GM19025 (cell line): ENCODE measurements at regions not wholly inside any gene's neighbourhood (a gene's known extent, or its start where the extent isn't known, plus 50 kb on each side); places are given as distances from the start of the nearest gene placed in this dataset.

Experiments
- ATAC-seq: cut with Tn5 transposase; IDR thresholded peaks from one replicate; pipeline ENCODE4 v1.9.1; 2021; ENCODE audit warnings: mild to moderate bottlenecking, low read depth, moderate library complexity; ENCODE audit not compliant: unreplicated experiment

DNA sequence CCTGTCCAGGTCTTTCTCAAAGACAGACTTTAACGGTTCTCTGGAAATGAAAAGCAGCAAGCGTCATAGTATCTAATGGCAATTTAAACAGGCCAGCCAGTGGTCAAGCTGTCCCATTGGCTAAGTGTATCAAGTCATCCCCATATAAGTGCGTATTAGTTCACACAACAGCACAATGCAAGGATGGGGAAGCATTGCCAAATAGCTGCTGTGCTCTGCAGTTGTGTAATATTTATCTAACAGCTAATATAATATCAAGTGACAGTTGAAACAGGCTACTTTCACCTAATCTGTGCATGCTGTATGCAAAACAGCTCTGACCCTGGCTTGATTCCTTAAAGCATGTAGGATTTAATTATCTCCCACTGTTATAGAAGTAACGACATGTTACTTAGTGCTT, 134.8 kb upstream of the PPARGC1A start:
- ATAC-seq, result no peak

DNA sequence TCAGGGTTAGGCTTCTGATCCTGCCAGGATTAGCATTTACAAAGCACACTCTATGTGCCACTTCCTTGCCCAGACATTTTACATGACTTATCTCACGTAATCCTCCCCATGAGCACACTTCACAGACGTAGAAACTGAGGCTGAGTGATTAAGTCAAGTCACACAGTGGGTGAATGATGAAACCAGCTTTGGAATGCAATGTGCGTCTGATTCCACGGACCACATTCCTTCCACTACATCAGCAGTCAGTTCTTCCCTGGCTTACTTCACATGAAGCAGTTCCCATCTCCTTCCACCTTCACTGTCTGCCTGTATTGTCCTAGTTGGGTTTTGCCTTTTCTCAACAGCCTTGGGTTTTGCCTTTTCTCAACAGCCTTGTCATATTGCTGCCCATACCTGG, 134.3 kb upstream of the PPARGC1A start:
- no peak for ATAC-seq

DNA sequence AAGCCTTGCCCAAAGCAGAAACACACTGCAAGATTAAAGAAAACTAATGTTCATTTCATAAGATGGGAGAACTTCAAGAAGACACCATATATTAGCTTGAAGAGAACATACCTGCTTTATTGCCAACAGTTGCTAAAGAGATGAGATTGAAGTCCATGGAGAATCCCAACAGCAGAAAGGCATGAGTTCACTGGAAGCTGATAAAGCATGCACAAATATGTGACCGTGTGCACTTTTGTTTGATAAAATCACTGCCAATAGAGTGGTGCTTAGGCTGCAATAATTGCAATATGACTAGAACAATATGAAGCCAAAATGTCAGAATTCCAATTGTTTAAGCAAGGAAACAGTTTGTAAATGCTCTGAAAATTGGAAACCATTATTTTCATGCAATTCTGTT, 125.9 kb upstream of the PPARGC1A start:
- ATAC-seq, result no peak

DNA sequence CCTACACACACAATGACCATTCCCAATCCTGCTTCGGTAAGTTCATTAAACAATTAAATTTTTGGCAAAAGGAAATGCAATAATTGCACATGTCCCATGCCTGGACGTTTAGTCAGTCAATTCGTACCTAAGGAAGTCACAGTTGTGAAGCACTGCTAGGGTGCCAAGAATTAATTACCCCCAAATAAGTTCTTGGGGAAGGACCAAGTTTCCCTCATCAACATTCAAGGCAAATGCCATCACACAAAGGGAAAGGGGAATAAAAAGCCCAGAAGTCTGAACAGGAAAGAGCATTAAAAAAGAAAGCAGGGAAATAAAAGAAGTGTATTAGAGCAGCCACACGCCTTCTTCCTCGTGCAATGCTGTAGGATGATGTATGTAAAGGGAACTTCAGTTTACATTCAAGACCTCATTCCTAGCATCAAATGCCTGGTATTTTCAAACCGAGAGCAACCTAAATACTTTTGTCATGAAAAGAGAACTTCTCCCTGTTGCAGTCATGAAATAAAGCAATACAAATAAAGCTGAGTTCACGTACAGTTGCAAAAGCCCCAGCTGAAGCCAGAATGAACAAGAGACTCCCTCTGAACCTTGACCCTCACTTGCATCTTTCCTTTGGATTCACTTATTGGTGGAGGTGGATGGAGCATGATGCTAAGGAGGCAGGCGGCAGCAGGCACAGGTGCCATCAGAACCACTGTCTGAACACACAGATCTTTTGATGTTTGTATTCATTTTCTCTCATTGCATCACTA, 124.0 kb upstream of the PPARGC1A start:
- ATAC-seq, result no peak

DNA sequence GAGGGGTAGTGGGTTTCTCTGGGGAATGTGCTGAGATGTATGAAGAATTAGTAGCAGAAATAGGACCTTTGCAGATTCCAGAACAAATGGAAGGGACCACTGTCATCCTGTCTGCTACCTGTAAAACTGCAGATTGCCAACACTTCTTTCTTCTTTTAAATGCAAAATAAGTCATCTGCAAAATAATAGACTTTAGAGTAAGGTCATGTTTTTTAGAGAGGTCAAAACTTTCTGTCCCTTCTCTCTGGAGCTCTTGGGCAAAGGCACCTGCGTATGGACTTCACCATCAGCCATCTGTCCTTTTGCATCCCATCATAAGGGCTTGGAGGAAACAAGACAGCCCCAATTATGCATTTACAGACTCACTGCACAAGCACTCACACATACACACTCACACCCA, 121.1 kb upstream of the PPARGC1A start:
- ATAC-seq, result no peak

DNA sequence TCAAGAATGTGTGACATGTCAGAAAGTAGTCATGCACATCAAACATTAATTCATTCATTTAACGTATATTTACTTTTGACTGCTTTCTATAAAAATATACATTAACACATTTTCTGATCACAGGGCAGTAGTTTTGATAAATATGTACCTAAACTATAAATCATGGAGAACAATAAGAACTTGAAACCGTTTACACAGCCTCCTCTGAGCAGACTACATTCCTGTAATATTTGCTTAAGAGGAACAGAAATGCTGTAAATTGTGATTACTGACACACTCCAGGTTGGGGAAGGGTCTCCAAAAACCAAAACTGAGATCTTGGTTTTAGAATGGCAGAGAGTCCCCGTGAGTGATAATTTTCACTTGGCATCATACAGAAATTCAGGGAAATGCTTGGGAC, 120.7 kb upstream of the PPARGC1A start:
- no peak for ATAC-seq

DNA sequence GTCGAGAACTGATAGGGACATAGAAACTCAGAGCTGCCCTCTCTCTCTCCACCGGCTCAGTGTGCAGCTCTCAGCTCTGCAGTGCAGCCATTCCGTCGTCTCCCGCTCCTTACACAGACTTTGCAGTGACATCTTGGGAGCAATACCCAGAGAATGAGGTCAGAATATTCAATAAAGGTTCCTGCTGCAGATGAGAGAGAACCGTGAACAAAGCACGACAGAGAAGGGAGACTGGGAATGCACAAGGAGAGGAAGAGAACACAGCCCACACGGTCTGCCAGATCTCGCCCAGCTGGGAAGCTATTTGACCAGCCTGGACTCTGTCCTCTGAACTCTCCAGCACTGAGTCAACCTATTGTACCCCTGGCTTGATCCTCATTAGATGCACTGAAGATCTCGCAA, 118.0 kb upstream of the PPARGC1A start:
- ATAC-seq, result no peak

DNA sequence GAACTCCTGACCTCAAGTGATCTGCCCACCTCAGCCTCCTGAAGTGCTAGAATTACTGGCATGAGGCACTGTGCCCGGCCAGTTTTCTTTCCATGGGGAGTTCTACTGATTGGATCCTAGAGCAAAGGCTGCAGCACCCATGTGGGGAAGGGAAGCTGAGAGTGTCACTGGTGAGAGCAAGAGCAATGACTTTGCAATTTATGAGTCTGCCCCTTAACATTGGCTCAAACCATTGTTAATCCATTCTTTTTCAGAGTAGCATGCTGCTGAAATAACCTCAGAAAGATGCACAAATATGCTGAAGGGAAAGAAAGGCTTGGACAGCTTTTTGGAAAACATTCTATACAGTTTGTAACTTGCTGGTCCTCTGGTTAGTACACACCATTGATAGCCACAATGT, 116.4 kb upstream of the PPARGC1A start:
- no peak for ATAC-seq

DNA sequence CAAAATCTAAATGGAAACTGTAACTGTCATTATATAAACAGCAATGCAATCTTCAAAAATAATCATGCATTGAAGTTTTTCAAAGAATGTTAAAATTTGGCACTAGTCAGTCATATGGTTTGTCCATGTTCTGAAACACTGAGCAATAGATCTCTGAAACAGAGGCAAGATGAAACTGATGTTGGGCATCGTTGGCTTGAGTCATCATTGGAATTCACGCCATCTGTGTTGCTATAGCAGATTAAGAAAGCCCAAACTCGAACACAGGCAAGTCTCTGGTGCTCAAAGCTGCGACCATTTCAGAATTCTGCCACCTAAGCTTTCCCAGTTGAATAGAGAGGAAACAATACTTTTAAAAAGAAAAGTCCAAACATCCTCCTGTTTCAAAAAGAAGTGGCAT, 114.1 kb upstream of the PPARGC1A start:
- no peak for ATAC-seq

DNA sequence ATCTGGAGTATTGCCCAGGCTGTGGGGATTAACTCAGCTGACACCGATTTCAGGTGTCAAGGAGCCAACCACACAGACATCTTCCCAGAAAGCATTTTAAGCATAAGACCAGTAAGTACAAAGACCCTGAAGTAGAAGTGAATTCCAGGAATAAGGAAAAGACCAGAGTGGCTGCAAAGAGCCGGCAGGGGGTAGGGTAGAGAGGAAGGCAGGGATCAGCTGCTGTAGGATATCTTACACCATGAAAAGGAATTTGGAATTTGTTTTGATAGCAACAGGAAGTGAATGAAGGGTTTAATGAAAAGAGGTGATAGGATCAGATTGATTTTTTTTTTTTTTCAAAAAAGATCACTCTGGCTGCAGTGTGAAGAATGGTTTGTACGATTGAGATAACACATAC, 113.6 kb upstream of the PPARGC1A start:
- ATAC-seq, result no peak

DNA sequence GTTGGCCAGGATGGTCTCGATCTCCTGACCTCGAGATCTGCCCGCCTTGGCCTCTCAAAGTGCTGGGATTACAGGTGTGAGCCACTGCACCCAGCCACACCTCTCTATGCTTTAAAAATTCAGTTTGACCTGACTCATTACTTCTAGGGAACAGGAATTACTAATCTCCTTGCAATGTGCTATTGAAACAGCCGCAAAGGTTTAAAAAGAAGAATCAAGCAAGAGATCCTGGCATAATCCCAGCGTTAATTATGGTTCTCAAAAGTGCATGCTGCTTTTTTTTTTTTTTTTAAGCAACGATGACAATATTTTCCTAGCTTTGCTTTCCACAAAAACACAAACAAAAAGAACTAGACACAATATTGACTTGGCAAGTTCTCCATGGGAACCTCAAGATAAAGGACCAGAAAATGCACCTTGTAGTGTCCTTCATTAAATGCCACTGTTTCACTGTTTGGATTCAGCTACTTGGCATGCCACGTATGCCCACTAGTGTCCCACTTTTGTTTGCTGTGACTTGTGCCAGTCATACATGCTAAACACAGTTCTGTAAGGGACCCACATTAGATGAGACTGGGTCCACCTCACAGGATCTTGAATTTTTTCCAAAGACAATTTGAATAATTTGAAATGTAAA, 112.6 kb upstream of the PPARGC1A start:
- ATAC-seq, result no peak

DNA sequence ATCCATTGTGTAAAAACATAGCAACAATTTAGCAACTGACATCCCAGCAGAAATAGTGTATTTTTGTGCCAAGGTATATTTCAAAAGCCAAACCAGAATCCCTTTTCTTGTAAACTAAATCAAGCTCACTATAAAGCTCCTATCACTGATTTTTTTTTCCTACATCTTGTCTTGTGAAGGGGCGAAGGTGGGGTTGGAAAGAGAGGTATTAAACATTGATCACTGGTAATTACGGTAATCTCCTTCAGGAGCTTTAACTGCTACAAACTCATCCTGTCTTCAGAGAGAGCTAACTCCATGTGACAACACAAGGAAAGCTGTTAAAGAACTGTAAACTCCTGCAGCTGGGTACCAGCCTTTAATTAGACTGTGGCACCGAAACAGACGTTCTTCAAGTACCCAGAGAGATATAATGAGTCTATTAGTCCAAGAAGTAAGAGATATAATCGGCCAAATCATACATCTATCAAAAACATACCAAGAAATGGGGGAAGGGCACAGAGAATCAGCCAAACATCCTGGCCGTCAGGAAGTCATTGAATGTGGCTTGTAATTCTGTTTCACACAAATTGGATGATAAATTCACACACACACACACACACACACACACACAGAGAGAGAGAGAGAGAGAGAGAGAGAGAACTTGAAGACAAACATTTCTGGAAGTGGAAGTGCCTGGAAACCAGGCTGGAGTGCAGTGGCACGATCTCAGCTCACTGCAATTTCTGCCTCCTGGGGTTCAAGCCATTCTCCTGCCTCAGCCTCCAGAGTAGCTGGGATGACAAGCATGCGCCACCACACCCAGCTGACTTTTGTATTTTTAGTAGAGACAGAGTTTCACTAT, 111.9 kb upstream of the PPARGC1A start:
- ATAC-seq, result no peak

DNA sequence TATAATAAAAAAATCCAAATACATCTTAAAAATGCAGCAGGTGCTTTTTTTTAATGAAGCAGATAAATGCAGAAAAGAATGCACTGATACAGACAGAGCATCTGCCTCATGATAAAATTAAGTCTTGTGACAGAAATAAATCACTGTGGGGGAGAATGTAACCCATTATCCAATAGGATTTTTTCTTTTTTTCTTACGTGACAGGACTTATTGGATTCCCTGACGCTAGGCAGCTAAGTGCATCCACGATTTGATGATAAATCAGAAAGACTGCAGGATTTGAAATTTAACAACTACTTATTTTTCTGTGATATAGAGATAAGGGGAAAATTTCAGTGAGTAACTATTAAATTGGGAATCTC, 110.6 kb upstream of the PPARGC1A start:
- no peak for ATAC-seq

DNA sequence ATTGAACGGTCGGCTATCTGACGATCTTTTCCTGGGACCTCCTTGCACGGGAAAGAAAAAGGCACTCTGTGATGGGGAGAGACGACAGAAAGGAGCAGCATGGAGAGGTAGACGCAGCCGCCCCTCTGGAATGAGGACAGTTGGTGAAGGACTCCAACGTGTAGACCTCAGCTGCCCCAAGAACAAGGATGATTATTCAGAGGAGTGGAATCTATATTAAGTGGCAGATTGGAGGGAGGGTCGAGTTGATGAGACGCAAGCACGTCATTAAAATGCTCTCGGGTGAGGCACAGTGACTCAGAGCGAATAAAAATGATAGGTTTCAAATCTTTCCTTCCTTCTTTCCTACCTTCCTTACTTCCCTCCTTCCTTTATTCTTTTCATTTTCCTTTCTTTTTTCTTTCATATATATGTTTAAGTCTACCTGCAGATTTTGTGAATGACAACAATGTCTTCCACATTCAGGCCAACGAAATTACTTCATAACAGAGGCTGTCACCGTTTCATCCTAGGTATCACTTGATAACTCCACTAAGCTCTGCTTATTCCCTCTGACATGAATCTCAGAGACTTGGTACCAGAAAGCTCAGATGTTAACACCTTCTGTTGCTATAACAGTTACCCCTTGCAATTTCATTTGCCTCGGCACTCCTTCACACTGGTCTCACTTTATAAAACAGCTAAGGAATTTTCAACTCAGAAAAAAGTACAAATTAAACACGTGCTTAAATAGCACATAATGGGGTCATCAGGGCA, 110.0 kb upstream of the PPARGC1A start:
- no peak for ATAC-seq

DNA sequence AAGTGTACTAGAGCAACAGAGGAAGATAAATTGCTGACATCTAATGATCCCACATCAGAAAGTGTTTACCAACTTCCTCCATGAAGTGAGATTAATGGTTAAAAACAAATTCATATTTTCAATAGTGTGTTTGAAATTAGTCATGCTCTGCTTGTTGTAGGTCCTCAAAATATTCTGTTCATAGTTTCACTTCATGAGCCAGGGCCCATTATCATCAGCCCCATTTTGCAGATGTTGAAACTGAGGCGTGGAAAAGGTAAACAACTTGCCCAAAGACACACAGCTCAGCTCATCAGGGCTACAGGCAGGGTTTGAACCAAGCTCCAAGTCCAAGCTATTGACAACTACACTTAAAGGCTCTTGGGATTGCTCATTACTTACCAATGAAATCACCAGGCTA, 103.5 kb upstream of the PPARGC1A start:
- peak; percentile 68 for ATAC-seq

DNA sequence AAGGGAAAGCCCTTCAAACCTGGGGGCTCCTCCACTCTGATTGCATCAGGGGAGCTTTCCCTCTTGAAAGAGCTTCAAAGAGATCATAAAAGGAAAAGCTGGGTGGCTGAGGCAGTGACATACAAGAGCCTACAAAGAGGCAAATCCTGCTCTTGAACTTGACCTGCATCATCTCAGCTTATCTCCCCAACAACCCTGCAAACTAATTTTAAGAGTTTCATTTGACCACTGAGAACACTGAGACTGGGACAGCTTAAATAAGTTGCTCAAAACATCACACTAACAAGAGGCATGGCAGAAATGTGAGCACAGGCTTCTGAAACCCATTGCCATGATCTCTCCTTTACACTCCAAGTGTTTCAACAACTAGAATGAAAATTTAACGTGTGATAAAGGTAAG, 101.6 kb upstream of the PPARGC1A start:
- ATAC-seq, result no peak

DNA sequence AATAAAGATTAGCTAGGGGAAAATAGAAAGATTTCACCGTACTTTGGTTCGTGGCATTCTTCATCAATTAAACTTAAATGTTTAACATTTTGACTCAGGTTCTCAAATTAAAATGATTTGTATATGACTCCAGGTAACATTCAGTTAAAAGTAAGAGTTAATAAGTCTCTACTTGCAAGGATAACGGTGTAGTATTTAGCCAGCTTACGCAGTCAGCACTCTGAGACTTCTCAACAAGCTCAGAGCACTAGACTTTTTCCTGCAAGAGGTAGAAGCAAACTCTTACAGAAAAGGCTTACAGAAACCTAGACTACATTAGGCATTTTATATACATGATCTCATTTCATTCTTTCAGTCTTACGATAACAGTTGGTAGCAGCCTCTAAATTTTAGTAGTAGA, 96.4 kb upstream of the PPARGC1A start:
- ATAC-seq, result no peak

DNA sequence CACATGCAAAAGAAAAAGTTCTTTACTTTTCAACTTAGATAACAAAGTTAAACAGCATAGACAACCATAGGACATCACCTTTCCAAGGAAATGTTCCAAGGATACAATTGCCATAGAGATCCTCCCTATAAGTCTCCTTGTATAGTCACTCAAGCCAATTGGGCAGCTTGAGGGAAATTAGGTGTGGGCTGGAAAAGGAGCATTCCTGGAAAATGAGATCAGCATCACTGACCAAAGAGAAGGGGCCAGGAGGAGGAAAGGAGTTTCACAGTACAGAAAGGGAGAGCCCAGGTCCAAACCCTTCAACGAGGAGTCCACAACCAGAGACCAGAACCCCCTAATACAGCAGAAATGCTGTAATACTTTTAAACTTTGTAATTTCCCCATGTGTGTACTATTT, 91.5 kb upstream of the PPARGC1A start:
- no peak for ATAC-seq

DNA sequence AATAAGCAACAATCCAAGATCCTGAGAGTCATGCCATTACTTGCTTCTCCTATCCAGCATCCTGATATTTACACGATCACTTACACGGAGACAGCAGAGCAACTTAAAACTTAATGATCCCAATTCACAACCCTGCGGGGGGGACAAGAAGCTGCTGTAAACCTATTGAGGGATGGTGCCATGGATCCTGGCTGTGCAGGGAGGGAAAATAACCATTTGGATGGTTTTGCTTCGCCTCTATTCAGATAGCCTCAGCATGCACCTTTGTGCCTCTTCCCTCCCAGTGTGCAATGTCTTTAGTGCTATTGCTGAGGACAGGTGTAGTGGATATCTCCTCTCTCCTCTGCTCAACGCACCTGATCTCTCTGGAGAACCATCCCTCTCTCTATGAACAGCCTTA, 89.7 kb upstream of the PPARGC1A start:
- ATAC-seq, result no peak

DNA sequence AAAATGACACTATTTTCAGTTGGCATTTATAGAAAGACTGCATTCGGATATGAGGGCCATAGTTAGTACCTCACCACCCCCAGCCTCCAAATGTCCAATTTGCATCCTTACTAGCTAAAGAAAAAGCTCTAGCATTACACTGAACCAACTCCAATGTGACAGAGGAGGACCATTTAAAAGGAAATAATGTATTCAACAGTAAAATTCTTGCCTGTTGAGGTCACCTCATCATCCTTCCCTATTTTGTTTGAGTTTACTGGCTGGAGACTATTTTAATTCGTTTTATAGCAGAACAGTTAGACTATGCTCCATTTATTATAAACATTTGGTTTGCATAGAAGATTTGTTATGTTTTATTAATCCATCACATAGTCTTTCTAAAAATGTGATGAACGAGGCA, 88.2 kb upstream of the PPARGC1A start:
- ATAC-seq, result no peak

DNA sequence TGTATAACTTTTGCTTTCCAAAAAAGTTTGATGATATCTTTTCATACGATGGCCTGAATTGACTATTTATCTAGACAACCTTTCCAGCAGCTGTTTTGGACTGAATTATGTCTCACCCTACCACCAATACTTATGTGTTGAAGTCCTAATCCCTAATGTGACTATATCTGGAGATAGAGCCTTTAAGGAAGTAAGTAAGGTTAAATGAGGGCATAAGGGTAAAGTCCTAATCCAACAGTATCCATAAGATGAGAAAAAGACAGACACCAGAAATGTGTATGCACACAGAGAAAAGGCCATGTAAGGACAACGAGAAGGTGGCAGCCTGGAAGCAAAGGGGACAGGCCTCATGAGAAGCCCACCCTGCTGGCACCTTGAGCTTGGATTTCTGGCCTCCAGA, 86.6 kb upstream of the PPARGC1A start:
- ATAC-seq, result no peak
